H1 (cell line): ENCODE measurements at regions not wholly inside any gene's neighbourhood (a gene's known extent, or its start where the extent isn't known, plus 50 kb on each side); places are given as distances from the start of the nearest gene placed in this dataset.

Experiments
- ATF2 ChIP-seq: IDR thresholded peaks from 2 replicates; pipeline ENCODE4 v1.6.1; 2012; ENCODE audit warnings: low read length, inconsistent platforms
- EP300 ChIP-seq, 2 experiments: IDR thresholded peaks; 1 replicate in 1 of 2; 2 replicates in 1 of 2; pipeline ENCODE4 v1.6.1; 2011 to 2012; ENCODE audit warnings: low read depth in 2 of 2, low read length in 2 of 2, mild to moderate bottlenecking in 2 of 2, borderline replicate concordance in 1 of 2, inconsistent platforms in 1 of 2, moderate library complexity in 1 of 2
- HDAC2 ChIP-seq, 2 experiments: fragments of 300-600 bp in 1 of 2; sonication (generic) in 1 of 2; IDR thresholded peaks; 2 replicates each; pipeline ENCODE4 v1.6.1; 2011 to 2012; ENCODE audit warnings: low read depth in 2 of 2, low read length in 2 of 2, mild to moderate bottlenecking in 2 of 2, moderate library complexity in 2 of 2, borderline replicate concordance in 1 of 2, inconsistent platforms in 1 of 2
- JUND ChIP-seq: IDR thresholded peaks from 2 replicates; pipeline ENCODE4 v1.6.1; 2011; ENCODE audit warnings: mild to moderate bottlenecking, improper control_type of control experiment, low read length
- KDM5A ChIP-seq: fragments of 200-600 bp; IDR thresholded peaks from 2 replicates; pipeline ENCODE4 v1.7.1; 2012; ENCODE audit warnings: mild to moderate bottlenecking, low read length, inconsistent platforms, mixed read lengths
- MAX ChIP-seq: IDR thresholded peaks from 2 replicates; pipeline ENCODE4 v1.6.1; 2012; ENCODE audit warnings: inconsistent platforms
- POLR2A ChIP-seq, 2 experiments: IDR thresholded peaks; 1 replicate in 1 of 2; 2 replicates in 1 of 2; pipeline ENCODE4 v1.6.1; 2011; ENCODE audit warnings: low read depth in 2 of 2, low read length in 2 of 2, mild to moderate bottlenecking in 2 of 2; ENCODE audit errors: control extremely low read depth in 1 of 2
- RFX5 ChIP-seq: IDR thresholded peaks from 2 replicates; pipeline ENCODE4 v1.6.1; 2011; ENCODE audit warnings: low read depth, low read length, improper control_type of control experiment, borderline replicate concordance
- TAF1 ChIP-seq: IDR thresholded peaks from 2 replicates; pipeline ENCODE4 v1.6.1; 2011; ENCODE audit warnings: mild to moderate bottlenecking, low read depth, low read length
- YY1 ChIP-seq: IDR thresholded peaks from 2 replicates; pipeline ENCODE4 v1.6.1; 2011; ENCODE audit warnings: low read depth, mild to moderate bottlenecking, low read length
- ZNF274 ChIP-seq: IDR thresholded peaks from 2 replicates; pipeline ENCODE4 v1.7.0; 2012; ENCODE audit warnings: low read length, borderline replicate concordance; ENCODE audit errors: extremely low read depth
- TF ChIP-seq, protein P1 (sequence below), 3 experiments: IDR thresholded peaks; 1 replicate in 2 of 3; 2 replicates in 1 of 3; pipeline versions ENCODE4 v1.5.1 to v1.6.1; 2011; ENCODE audit warnings: low read length in 3 of 3, mild to moderate bottlenecking in 3 of 3, inconsistent platforms in 2 of 3, low read depth in 1 of 3, moderate library complexity in 1 of 3; ENCODE audit not compliant: insufficient read depth in 1 of 3; ENCODE audit errors: control extremely low read depth in 1 of 3

DNA sequence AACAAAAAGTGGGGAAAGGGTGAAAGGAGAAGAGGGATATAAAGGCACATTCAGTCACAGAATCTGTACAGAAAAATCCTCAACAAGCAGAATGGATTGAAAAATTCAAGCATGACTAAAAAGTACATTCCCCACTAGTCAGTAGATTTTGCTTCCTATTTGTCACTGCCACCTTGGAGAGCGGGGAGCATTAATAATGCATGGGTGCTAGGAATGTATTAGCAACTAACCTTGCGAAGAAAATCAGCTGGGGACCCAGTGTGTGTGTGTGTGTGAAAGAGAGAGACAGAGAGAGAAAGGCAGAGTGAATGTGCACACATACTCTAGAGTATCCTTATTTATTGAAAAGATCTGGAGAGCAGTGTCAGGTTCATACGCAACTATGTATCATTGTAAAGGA, 968.7 kb upstream of the ZEB2 start:
- TF ChIP-seq YY1 (no peak), MAX (no peak), ZNF274 (no peak), RFX5 (no peak), HDAC2 (IDR thresholded peaks at IDR 0.05; ENCODE audit: borderline replicate concordance in 1 of 2, low read depth in 2 of 2, low read length in 2 of 2) (no peak), TAF1 (no peak), EP300 (IDR thresholded peaks at IDR 0.05; ENCODE audit: borderline replicate concordance in 1 of 2, low read depth in 2 of 2, low read length in 2 of 2) (no peak), POLR2A (IDR thresholded peaks at IDR 0.05; ENCODE audit: control extremely low read depth in 1 of 2, low read depth in 2 of 2, low read length in 2 of 2) (no peak), JUND (no peak), KDM5A (no peak), ATF2 (no peak)
- TF ChIP-seq, protein P1, sequence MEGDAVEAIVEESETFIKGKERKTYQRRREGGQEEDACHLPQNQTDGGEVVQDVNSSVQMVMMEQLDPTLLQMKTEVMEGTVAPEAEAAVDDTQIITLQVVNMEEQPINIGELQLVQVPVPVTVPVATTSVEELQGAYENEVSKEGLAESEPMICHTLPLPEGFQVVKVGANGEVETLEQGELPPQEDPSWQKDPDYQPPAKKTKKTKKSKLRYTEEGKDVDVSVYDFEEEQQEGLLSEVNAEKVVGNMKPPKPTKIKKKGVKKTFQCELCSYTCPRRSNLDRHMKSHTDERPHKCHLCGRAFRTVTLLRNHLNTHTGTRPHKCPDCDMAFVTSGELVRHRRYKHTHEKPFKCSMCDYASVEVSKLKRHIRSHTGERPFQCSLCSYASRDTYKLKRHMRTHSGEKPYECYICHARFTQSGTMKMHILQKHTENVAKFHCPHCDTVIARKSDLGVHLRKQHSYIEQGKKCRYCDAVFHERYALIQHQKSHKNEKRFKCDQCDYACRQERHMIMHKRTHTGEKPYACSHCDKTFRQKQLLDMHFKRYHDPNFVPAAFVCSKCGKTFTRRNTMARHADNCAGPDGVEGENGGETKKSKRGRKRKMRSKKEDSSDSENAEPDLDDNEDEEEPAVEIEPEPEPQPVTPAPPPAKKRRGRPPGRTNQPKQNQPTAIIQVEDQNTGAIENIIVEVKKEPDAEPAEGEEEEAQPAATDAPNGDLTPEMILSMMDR (IDR thresholded peaks at IDR 0.05; ENCODE audit: control extremely low read depth in 1 of 3, insufficient read depth in 1 of 3, low read depth in 1 of 3, low read length in 3 of 3), result no peak
